HG03378 (cell line): ENCODE measurements at regions not wholly inside any gene's neighbourhood (a gene's known extent, or its start where the extent isn't known, plus 50 kb on each side); places are given as distances from the start of the nearest gene placed in this dataset.

Experiments used
- ATAC-seq: cut with Tn5 transposase; IDR thresholded peaks from one replicate; pipeline ENCODE4 v1.9.1; 2021; ENCODE audit warnings: mild to moderate bottlenecking, moderate library complexity; ENCODE audit not compliant: unreplicated experiment

- no peak for ATAC-seq
These were observed 201.8 kb upstream of the PPP2R2D start for GRCh38 chr10:131698986-131699385.

- ATAC-seq, result no peak
These were observed 200.8 kb upstream of the PPP2R2D start for GRCh38 chr10:131700032-131700431.

- no peak for ATAC-seq
These were observed 200.3 kb upstream of the PPP2R2D start for GRCh38 chr10:131700506-131700905.

- no peak for ATAC-seq
These were observed 199.5 kb upstream of the PPP2R2D start for GRCh38 chr10:131701131-131701947.

GRCh38 chr10:131702531-131703356 lies 198.1 kb upstream of the PPP2R2D start:
- no peak for ATAC-seq

GRCh38 chr10:131703541-131703940 lies 197.3 kb upstream of the PPP2R2D start:
- ATAC-seq, result no peak

- ATAC-seq, result no peak
These were observed 196.9 kb upstream of the PPP2R2D start for GRCh38 chr10:131703941-131704340.

- no peak for ATAC-seq
These were observed 194.3 kb upstream of the PPP2R2D start for GRCh38 chr10:131706476-131706875.

- no peak for ATAC-seq
These were observed 193.9 kb upstream of the PPP2R2D start for GRCh38 chr10:131706952-131707351.

- ATAC-seq, result no peak
These were observed 192.5 kb upstream of the PPP2R2D start for GRCh38 chr10:131708225-131708880.

GRCh38 chr10:131710142-131710861 lies 190.5 kb upstream of the PPP2R2D start:
- no peak for ATAC-seq

GRCh38 chr10:131722121-131722520 lies 178.7 kb upstream of the PPP2R2D start:
- no peak for ATAC-seq

GRCh38 chr10:131722525-131723264 lies 178.1 kb upstream of the PPP2R2D start:
- ATAC-seq, result no peak

GRCh38 chr10:131723297-131724168 lies 177.3 kb upstream of the PPP2R2D start:
- no peak for ATAC-seq

GRCh38 chr10:131724169-131724545 lies 176.7 kb upstream of the PPP2R2D start:
- no peak for ATAC-seq

GRCh38 chr10:131724891-131725580 lies 175.8 kb upstream of the PPP2R2D start:
- no peak for ATAC-seq

GRCh38 chr10:131725581-131726069 lies 175.2 kb upstream of the PPP2R2D start:
- no peak for ATAC-seq

- no peak for ATAC-seq
These were observed 174.5 kb upstream of the PPP2R2D start for GRCh38 chr10:131726076-131726880.
